ENCODE measurements at regions not wholly inside any gene's neighbourhood (a gene's known extent, or its start where the extent isn't known, plus 50 kb on each side); places are given as distances from the start of the nearest gene placed in this dataset.

- Mint-ChIP-seq H3K36me3 (no peaks in the 10 kb centered on the region), H3K9me3 (no peaks in the 10 kb centered on the region), H3K27ac (no peak overlapping the region), H3K4me1 (no peaks in the 10 kb centered on the region), H3K4me3 (no peak overlapping the region), H3K27me3 (no peaks in the 10 kb centered on the region)
- ATAC-seq: no peak
These were observed 366.0 kb upstream of the PDGFD start for GRCh38 chr11:104529906-104530305.

- Mint-ChIP-seq H3K4me1 (no peaks in the 10 kb centered on the region), H3K9me3 (no peaks in the 10 kb centered on the region), H3K27me3 (no peaks in the 10 kb centered on the region), H3K27ac (no peak overlapping the region), H3K4me3 (no peak overlapping the region), H3K36me3 (no peaks in the 10 kb centered on the region)
- no peak for ATAC-seq
These were observed 365.3 kb upstream of the PDGFD start for GRCh38 chr11:104529213-104529612.

- H3K36me3 Mint-ChIP-seq: no peaks in the 10 kb centered on the region
These were observed 362.1 kb upstream of the PDGFD start for GRCh38 chr11:104526006-104526405.

GRCh38 chr11:104525416-104525815 is 361.5 kb upstream of the PDGFD start:
- H3K4me3 Mint-ChIP-seq: no peak overlapping the region
- H3K9me3 Mint-ChIP-seq: no peaks in the 10 kb centered on the region
- H3K27ac Mint-ChIP-seq: no peak overlapping the region
- no peaks in the 10 kb centered on the region for H3K27me3 Mint-ChIP-seq
- ATAC-seq: no peak
- H3K36me3 Mint-ChIP-seq: no peaks in the 10 kb centered on the region
- no peaks in the 10 kb centered on the region for H3K4me1 Mint-ChIP-seq

More at GRCh38 chr11:104526006-104526405, 362.1 kb upstream of the PDGFD start:
- no peak overlapping the region for H3K27ac Mint-ChIP-seq
- no peaks in the 10 kb centered on the region for H3K4me1 Mint-ChIP-seq
- no peaks in the 10 kb centered on the region for H3K9me3 Mint-ChIP-seq
- H3K4me3 Mint-ChIP-seq: no peak overlapping the region
- ATAC-seq: no peak
- H3K27me3 Mint-ChIP-seq: no peaks in the 10 kb centered on the region

- ATAC-seq: no peak
- H3K27ac Mint-ChIP-seq: no peak overlapping the region
- H3K27me3 Mint-ChIP-seq: no peaks in the 10 kb centered on the region
- H3K4me3 Mint-ChIP-seq: no peak overlapping the region
- H3K4me1 Mint-ChIP-seq: no peaks in the 10 kb centered on the region
- no peaks in the 10 kb centered on the region for H3K36me3 Mint-ChIP-seq
- no peaks in the 10 kb centered on the region for H3K9me3 Mint-ChIP-seq
These were observed 360.3 kb upstream of the PDGFD start for GRCh38 chr11:104524254-104524653.

- no peaks in the 10 kb centered on the region for H3K4me1 Mint-ChIP-seq
- H3K9me3 Mint-ChIP-seq: no peaks in the 10 kb centered on the region
- no peak for ATAC-seq
- H3K27me3 Mint-ChIP-seq: no peaks in the 10 kb centered on the region
- H3K27ac Mint-ChIP-seq: no peak overlapping the region
- no peak overlapping the region for H3K4me3 Mint-ChIP-seq
- H3K36me3 Mint-ChIP-seq: no peaks in the 10 kb centered on the region
These were observed 359.7 kb upstream of the PDGFD start for GRCh38 chr11:104523611-104524010.

- Mint-ChIP-seq H3K4me3 (no peak overlapping the region), H3K27me3 (no peaks in the 10 kb centered on the region), H3K36me3 (no peaks in the 10 kb centered on the region), H3K27ac (no peak overlapping the region), H3K4me1 (no peaks in the 10 kb centered on the region), H3K9me3 (no peaks in the 10 kb centered on the region)
- ATAC-seq: no peak
These were observed 358.7 kb upstream of the PDGFD start for GRCh38 chr11:104522650-104523049.

GRCh38 chr11:104522123-104522522 is 358.2 kb upstream of the PDGFD start:
- no peak for ATAC-seq
- Mint-ChIP-seq H3K9me3 (no peaks in the 10 kb centered on the region), H3K4me1 (no peaks in the 10 kb centered on the region), H3K27ac (no peak overlapping the region), H3K27me3 (no peaks in the 10 kb centered on the region), H3K4me3 (no peak overlapping the region), H3K36me3 (no peaks in the 10 kb centered on the region)

- H3K36me3 Mint-ChIP-seq: no peaks in the 10 kb centered on the region
- H3K27ac Mint-ChIP-seq: no peak overlapping the region
- no peaks in the 10 kb centered on the region for H3K27me3 Mint-ChIP-seq
- no peak overlapping the region for H3K4me3 Mint-ChIP-seq
- ATAC-seq: no peak
- no peaks in the 10 kb centered on the region for H3K9me3 Mint-ChIP-seq
- H3K4me1 Mint-ChIP-seq: no peaks in the 10 kb centered on the region
These were observed 346.2 kb upstream of the PDGFD start for GRCh38 chr11:104510169-104510568.

GRCh38 chr11:104490182-104490581 is 326.2 kb upstream of the PDGFD start:
- H3K27me3 Mint-ChIP-seq: no peaks in the 10 kb centered on the region
- H3K4me1 Mint-ChIP-seq: no peaks in the 10 kb centered on the region
- no peak overlapping the region for H3K4me3 Mint-ChIP-seq
- H3K36me3 Mint-ChIP-seq: no peaks in the 10 kb centered on the region
- no peak for ATAC-seq
- H3K27ac Mint-ChIP-seq: no peak overlapping the region
- H3K9me3 Mint-ChIP-seq: peaks cover 14% of the 10 kb centered on the region

GRCh38 chr11:104488561-104488960 is 324.6 kb upstream of the PDGFD start:
- Mint-ChIP-seq H3K27me3 (no peaks in the 10 kb centered on the region), H3K9me3 (peaks cover 14% of the 10 kb centered on the region), H3K4me1 (no peaks in the 10 kb centered on the region), H3K36me3 (no peaks in the 10 kb centered on the region), H3K4me3 (no peak overlapping the region), H3K27ac (no peak overlapping the region)
- ATAC-seq: no peak

- H3K4me1 Mint-ChIP-seq: no peaks in the 10 kb centered on the region
- no peak overlapping the region for H3K4me3 Mint-ChIP-seq
- no peaks in the 10 kb centered on the region for H3K27me3 Mint-ChIP-seq
- peaks cover 17% of the 10 kb centered on the region for H3K9me3 Mint-ChIP-seq
- H3K36me3 Mint-ChIP-seq: no peaks in the 10 kb centered on the region
- ATAC-seq: no peak
- H3K27ac Mint-ChIP-seq: no peak overlapping the region
These were observed 323.3 kb upstream of the PDGFD start for GRCh38 chr11:104487046-104487806.

GRCh38 chr11:104484804-104485554 is 321.0 kb upstream of the PDGFD start:
- Mint-ChIP-seq H3K27ac (no peak overlapping the region), H3K27me3 (no peaks in the 10 kb centered on the region), H3K9me3 (peaks cover 14% of the 10 kb centered on the region), H3K4me3 (no peak overlapping the region), H3K36me3 (no peaks in the 10 kb centered on the region), H3K4me1 (no peaks in the 10 kb centered on the region)
- no peak for ATAC-seq

GRCh38 chr11:104476898-104477297 is 313.0 kb upstream of the PDGFD start:
- Mint-ChIP-seq H3K4me3 (no peak overlapping the region), H3K27me3 (no peaks in the 10 kb centered on the region), H3K4me1 (no peaks in the 10 kb centered on the region), H3K36me3 (no peaks in the 10 kb centered on the region), H3K9me3 (peaks cover 4% of the 10 kb centered on the region), H3K27ac (no peak overlapping the region)
- no peak for ATAC-seq

GRCh38 chr11:104476454-104476853 is 312.5 kb upstream of the PDGFD start:
- H3K27me3 Mint-ChIP-seq: no peaks in the 10 kb centered on the region
- no peak overlapping the region for H3K27ac Mint-ChIP-seq

GRCh38 chr11:104467404-104467803 is 303.5 kb upstream of the PDGFD start:
- H3K4me1 Mint-ChIP-seq: no peaks in the 10 kb centered on the region
- H3K4me3 Mint-ChIP-seq: no peak overlapping the region
- H3K36me3 Mint-ChIP-seq: no peaks in the 10 kb centered on the region
- H3K27me3 Mint-ChIP-seq: no peaks in the 10 kb centered on the region
- no peak for ATAC-seq
- H3K9me3 Mint-ChIP-seq: no peaks in the 10 kb centered on the region
- no peak overlapping the region for H3K27ac Mint-ChIP-seq

More at GRCh38 chr11:104476454-104476853, 312.5 kb upstream of the PDGFD start:
- Mint-ChIP-seq H3K4me1 (no peaks in the 10 kb centered on the region), H3K9me3 (peaks cover 4% of the 10 kb centered on the region), H3K36me3 (no peaks in the 10 kb centered on the region), H3K4me3 (no peak overlapping the region)
- no peak for ATAC-seq

Data from stimulated activated memory B cell treated with anti-CD40 and anti-IgM and Interleukin-4, amounts not matched to agents 10 μg/mL and 1 μg/mL and 100 μg/mL, for 72 hours (primary cell).